Caco-2 (cell line): ENCODE measurements at regions not wholly inside any gene's neighbourhood (a gene's known extent, or its start where the extent isn't known, plus 50 kb on each side); places are given as distances from the start of the nearest gene placed in this dataset.

Experiments
- BruUV-seq: library from RNA; stranded (reverse); fragments of 400-500 nt; replicated peaks from 2 replicates; lab custom pipeline; 2021; lab: Mats Ljungman, UMichigan
- CTCF ChIA-PET: fragments of 300-600 bp; sonication (Branson Sonifier 250); formaldehyde crosslinking; loops from one replicate; lab custom pipeline; 2022; ENCODE audit warnings: antibody characterized with exemption; lab: Charles Lee
- POLR2A ChIA-PET: fragments of 300-600 bp; sonication (Branson Sonifier 250); formaldehyde crosslinking; loops from one replicate; lab custom pipeline; 2022; ENCODE audit warnings: antibody characterized with exemption; lab: Charles Lee
- DNase-seq, 2 experiments: peaks; one replicate each; pipeline versions ENCODE4 v3.0.0 to v3.0.0-alpha.2; 2020 to 2022
- H3K27me3 ChIP-seq: replicated peaks from 2 replicates; pipeline ENCODE4 v1.6.0; 2011; ENCODE audit warnings: low read length; ENCODE audit not compliant: control insufficient read depth, insufficient read depth
- H3K36me3 ChIP-seq: 2 replicates; pipeline ENCODE4 v1.5.1; 2011; ENCODE audit warnings: low read length; ENCODE audit not compliant: control insufficient read depth, insufficient read depth
- H3K4me1 ChIP-seq: fragments of 250-450 bp; sonication (Bioruptor Pico); 2 replicates; pipeline ENCODE4 v1.5.1; 2020; ENCODE audit warnings: mild to moderate bottlenecking
- H3K4me3 ChIP-seq: 2 replicates; pipeline ENCODE4 v1.5.1; 2011; ENCODE audit warnings: low read depth, mild to moderate bottlenecking, control low read depth, low read length
- H3K9me3 ChIP-seq: fragments of 250-450 bp; sonication (Bioruptor Pico); 2 replicates; pipeline ENCODE4 v1.5.1; 2020; ENCODE audit warnings: mild to moderate bottlenecking, moderate library complexity
- H3K27ac Mint-ChIP-seq: one replicate; pipeline ENCODE4 v1.8.0; 2022; ENCODE audit warnings: mixed read lengths; ENCODE audit not compliant: unreplicated experiment
- H3K27me3 Mint-ChIP-seq: one replicate; pipeline ENCODE4 v1.8.0; 2022; ENCODE audit warnings: mixed read lengths; ENCODE audit not compliant: insufficient read depth, unreplicated experiment
- H3K36me3 Mint-ChIP-seq: one replicate; pipeline ENCODE4 v1.8.0; 2022; ENCODE audit warnings: mild to moderate bottlenecking, mixed read lengths; ENCODE audit not compliant: insufficient read depth, unreplicated experiment
- H3K4me1 Mint-ChIP-seq: one replicate; pipeline ENCODE4 v1.8.0; 2022; ENCODE audit warnings: low read depth, mixed read lengths; ENCODE audit not compliant: unreplicated experiment
- H3K4me3 Mint-ChIP-seq: one replicate; pipeline ENCODE4 v1.8.0; 2022; ENCODE audit warnings: mild to moderate bottlenecking, moderate library complexity, mixed read lengths; ENCODE audit not compliant: unreplicated experiment
- H3K9me3 Mint-ChIP-seq: one replicate; pipeline ENCODE4 v1.8.0; 2022; ENCODE audit warnings: mixed read lengths; ENCODE audit not compliant: unreplicated experiment
- intact Hi-C: fragments of 100-400 bp; cut with micrococcal nuclease; formaldehyde crosslinking; loops from one replicate; pipeline ENCODE4 v1.10.0; 2022; ENCODE audit not compliant: unreplicated experiment
- TF ChIP-seq, protein P1 (sequence below), 2 experiments: fragments of 200-600 bp in 1 of 2; IDR thresholded peaks; 1 replicate in 1 of 2; 2 replicates in 1 of 2; pipeline versions ENCODE4 v1.5.1 to v1.8.0; 2011 to 2022; ENCODE audit warnings: antibody characterized with exemption in 1 of 2, control low read depth in 1 of 2, inconsistent platforms in 1 of 2, low read depth in 1 of 2, low read length in 1 of 2, mild to moderate bottlenecking in 1 of 2, moderate library complexity in 1 of 2; ENCODE audit not compliant: insufficient read depth in 1 of 2, severe bottlenecking in 1 of 2, unreplicated experiment in 1 of 2

GRCh38 chr10:128295003-128295402 is 168.8 kb upstream of the MKI67 start:
- TF ChIP-seq, protein P1, sequence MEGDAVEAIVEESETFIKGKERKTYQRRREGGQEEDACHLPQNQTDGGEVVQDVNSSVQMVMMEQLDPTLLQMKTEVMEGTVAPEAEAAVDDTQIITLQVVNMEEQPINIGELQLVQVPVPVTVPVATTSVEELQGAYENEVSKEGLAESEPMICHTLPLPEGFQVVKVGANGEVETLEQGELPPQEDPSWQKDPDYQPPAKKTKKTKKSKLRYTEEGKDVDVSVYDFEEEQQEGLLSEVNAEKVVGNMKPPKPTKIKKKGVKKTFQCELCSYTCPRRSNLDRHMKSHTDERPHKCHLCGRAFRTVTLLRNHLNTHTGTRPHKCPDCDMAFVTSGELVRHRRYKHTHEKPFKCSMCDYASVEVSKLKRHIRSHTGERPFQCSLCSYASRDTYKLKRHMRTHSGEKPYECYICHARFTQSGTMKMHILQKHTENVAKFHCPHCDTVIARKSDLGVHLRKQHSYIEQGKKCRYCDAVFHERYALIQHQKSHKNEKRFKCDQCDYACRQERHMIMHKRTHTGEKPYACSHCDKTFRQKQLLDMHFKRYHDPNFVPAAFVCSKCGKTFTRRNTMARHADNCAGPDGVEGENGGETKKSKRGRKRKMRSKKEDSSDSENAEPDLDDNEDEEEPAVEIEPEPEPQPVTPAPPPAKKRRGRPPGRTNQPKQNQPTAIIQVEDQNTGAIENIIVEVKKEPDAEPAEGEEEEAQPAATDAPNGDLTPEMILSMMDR (IDR thresholded peaks at IDR 0.05; ENCODE audit: insufficient read depth in 1 of 2, low read depth in 1 of 2, low read length in 1 of 2, severe bottlenecking in 1 of 2, unreplicated experiment in 1 of 2) = no peak
- Histone ChIP-seq H3K36me3 (no peaks in the 10 kb centered on the region), H3K4me3 (no peak overlapping the region), H3K4me1 (no peaks in the 10 kb centered on the region), H3K9me3 (0 out of 2 replicates have a peak, but pooled peaks cover 5% of the 10 kb centered on the region), H3K27me3 (no peaks in the 10 kb centered on the region)
- ChIA-PET POLR2A (no interaction called here), CTCF (no interaction called here)
- intact Hi-C loops = no loop called here
- no peaks in the 10 kb centered on the region for H3K36me3 Mint-ChIP-seq
- no peak overlapping the region for H3K27ac Mint-ChIP-seq
- H3K4me1 Mint-ChIP-seq = no peaks in the 10 kb centered on the region
- H3K9me3 Mint-ChIP-seq = peaks cover 23% of the 10 kb centered on the region
- no peak overlapping the region for H3K4me3 Mint-ChIP-seq
- BruUV-seq = no TSS peak
- peaks cover 18% of the 10 kb centered on the region for H3K27me3 Mint-ChIP-seq
- no peak for DNase-seq

DNA sequence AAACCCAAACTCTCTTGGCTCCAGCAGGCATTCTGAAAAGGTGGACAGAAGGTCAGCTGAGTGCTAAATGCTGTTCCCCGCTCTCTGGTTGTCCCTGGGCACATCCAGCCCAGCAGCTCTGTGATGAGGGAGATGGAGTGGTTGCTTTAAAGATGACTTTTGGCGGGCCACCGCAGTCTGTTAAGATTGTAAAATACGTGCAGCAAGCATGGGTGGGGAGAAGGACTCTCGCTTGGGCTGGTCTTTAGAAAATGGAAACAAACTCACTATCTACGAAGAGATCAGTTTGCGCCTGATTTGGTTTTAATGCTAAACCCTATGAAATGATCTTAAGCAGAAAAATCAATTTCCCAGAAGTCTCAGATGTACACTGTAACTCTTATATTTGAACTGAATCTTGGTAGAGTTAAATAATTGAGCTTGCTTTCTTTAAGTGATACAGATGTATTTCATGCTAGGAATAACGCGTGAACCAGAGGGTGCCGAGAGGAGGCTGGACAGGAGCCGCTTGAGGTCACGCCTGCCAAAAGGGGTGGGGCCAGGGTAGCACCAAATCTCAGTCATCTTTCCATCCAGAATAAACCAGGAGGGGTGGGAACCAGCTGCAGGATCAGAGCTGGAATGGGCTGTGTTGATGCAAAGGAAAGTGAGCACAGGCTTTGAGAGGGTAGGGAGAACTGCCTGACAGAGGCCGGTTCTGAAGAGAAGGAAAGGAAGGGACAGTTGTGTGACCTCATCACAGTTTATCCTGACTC is 170.2 kb upstream of the MKI67 start:
- H3K4me1 Mint-ChIP-seq = no peaks in the 10 kb centered on the region
- H3K9me3 ChIP-seq = no peaks in the 10 kb centered on the region
- no peak overlapping the region for H3K4me3 ChIP-seq
- ChIA-PET CTCF (interaction anchor here (0.6 kb wide), 1 partner anchor 229 kb away, joined by 3 read pairs; no protein-coding TSS in a partner anchor), POLR2A (no interaction called here)
- no peak overlapping the region for H3K4me3 Mint-ChIP-seq
- no peaks in the 10 kb centered on the region for H3K36me3 Mint-ChIP-seq
- H3K27me3 Mint-ChIP-seq = peaks cover 20% of the 10 kb centered on the region
- H3K9me3 Mint-ChIP-seq = peaks cover 20% of the 10 kb centered on the region
- intact Hi-C loops = no loop called here
- TF ChIP-seq, protein P1 (IDR thresholded peaks at IDR 0.05; ENCODE audit: insufficient read depth in 1 of 2, low read depth in 1 of 2, low read length in 1 of 2, severe bottlenecking in 1 of 2, unreplicated experiment in 1 of 2) = no peak
- no peaks in the 10 kb centered on the region for H3K36me3 ChIP-seq
- BruUV-seq = no TSS peak
- no peaks in the 10 kb centered on the region for H3K4me1 ChIP-seq
- no peak for DNase-seq
- H3K27ac Mint-ChIP-seq = no peak overlapping the region
- H3K27me3 ChIP-seq = no peaks in the 10 kb centered on the region

- Histone ChIP-seq H3K9me3 (no peaks in the 10 kb centered on the region), H3K4me1 (no peaks in the 10 kb centered on the region), H3K4me3 (no peak overlapping the region), H3K27me3 (no peaks in the 10 kb centered on the region), H3K36me3 (no peaks in the 10 kb centered on the region)
- intact Hi-C loops = no loop called here
- no peak overlapping the region for H3K27ac Mint-ChIP-seq
- CTCF ChIA-PET = no interaction called here
- peaks cover 23% of the 10 kb centered on the region for H3K9me3 Mint-ChIP-seq
- POLR2A ChIA-PET = no interaction called here
- no peak for DNase-seq
- H3K4me3 Mint-ChIP-seq = no peak overlapping the region
- no peaks in the 10 kb centered on the region for H3K4me1 Mint-ChIP-seq
- TF ChIP-seq, protein P1 (IDR thresholded peaks at IDR 0.05; ENCODE audit: insufficient read depth in 1 of 2, low read depth in 1 of 2, low read length in 1 of 2, severe bottlenecking in 1 of 2, unreplicated experiment in 1 of 2) = no peak
- H3K27me3 Mint-ChIP-seq = peaks cover 20% of the 10 kb centered on the region
- no peaks in the 10 kb centered on the region for H3K36me3 Mint-ChIP-seq
- no TSS peak for BruUV-seq
These were observed 171.6 kb upstream of the MKI67 start for GRCh38 chr10:128297709-128298378.
